Fibroblast of upper back skin (primary cell): ENCODE measurements at regions not wholly inside any gene's neighbourhood (a gene's known extent, or its start where the extent isn't known, plus 50 kb on each side); places are given as distances from the start of the nearest gene placed in this dataset.
"Not testable (repeated sequence)": the region's sequence is repeated elsewhere in the genome, so short reads cannot be mapped to it uniquely, and the experiment has no call there.

ENCODE experiments used
- DNase-seq: peaks from one replicate; pipeline ENCODE4 v3.0.0-alpha.2; 2013

DNA sequence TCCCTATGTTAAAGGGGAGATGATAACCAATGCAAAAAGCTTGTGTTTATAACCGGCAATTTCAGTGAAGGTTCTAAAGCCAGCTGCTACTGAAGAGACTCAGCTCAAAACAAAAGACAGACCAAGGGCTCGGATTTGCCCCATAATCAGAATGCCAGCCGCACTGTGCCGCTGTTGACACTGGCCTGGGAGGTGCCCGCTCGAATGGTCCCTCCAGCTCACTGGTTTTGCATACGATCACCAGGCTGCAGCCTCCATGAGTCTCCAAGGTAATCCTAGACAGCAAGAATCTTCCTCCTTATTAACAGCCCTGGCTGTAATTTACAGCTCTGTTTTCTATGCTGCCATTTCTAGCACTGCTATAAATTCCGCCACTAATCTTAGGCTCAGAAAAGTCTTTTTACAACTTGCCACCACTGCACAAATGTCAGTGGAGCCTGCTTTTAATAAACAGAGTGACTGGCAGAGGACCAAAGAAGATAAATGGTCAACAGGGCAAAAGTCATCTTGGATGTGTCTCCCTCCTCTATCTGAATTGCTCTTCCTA is 155.7 kb upstream of the SH3BP4 start:
- DNase-seq: no peak

- no peak for DNase-seq
These were observed 156.4 kb upstream of the SH3BP4 start for GRCh38 chr2:234795272-234795920.

- DNase-seq: no peak
These were observed 157.0 kb upstream of the SH3BP4 start for GRCh38 chr2:234794866-234795265.

- DNase-seq: peak; percentile 36
These were observed 158.5 kb upstream of the SH3BP4 start for GRCh38 chr2:234793212-234793785.

DNA sequence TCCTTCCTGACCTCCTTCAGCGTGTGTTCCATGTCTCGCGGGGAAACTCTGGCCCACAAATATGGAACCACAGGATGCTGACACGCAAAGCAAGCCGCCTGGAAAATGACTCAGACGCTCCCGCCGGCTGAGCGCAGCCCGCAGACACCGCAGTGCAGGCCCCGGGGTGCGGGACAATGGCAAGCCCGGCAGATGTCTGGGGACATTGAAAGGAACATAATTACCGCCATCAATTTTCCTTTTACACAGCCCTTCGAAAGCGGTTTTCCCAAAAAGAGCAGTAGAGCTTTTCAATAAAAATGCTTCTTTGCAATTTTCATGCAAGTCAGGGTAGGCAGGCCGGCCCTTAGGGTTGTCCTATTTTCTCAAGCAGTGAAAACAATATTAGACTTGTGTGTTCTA is 159.2 kb upstream of the SH3BP4 start:
- DNase-seq: peak; percentile 88

- not testable (repeated sequence) for DNase-seq
These were observed 159.7 kb upstream of the SH3BP4 start for GRCh38 chr2:234792096-234792495.

- DNase-seq: no peak
These were observed 161.4 kb upstream of the SH3BP4 start for GRCh38 chr2:234790380-234790779.

GRCh38 chr2:234789556-234790325 is 162.1 kb upstream of the SH3BP4 start:
- no peak for DNase-seq

DNA sequence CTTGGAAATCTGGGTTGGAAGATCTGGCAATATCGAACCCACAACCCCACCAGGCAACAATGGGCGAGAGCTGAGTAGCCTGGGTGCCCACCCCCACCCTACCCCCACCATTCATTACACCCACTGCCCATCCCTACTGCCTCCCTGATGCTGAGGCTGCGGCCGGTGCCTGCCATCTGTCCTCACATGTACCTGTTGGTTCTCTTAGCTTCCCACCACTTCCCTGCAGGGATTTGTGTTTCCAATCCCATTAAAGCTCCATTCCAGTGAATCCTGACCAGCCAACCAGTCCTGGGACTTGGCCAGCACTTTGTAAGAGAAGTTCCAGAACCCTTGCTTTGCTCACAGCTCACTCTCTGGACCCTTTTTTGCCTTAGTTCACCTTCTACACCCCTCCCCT is 163.0 kb upstream of the SH3BP4 start:
- no peak for DNase-seq

- DNase-seq: no peak
These were observed 163.4 kb upstream of the SH3BP4 start for GRCh38 chr2:234788381-234788780.

GRCh38 chr2:234787114-234787513 is 164.7 kb upstream of the SH3BP4 start:
- no peak for DNase-seq

DNA sequence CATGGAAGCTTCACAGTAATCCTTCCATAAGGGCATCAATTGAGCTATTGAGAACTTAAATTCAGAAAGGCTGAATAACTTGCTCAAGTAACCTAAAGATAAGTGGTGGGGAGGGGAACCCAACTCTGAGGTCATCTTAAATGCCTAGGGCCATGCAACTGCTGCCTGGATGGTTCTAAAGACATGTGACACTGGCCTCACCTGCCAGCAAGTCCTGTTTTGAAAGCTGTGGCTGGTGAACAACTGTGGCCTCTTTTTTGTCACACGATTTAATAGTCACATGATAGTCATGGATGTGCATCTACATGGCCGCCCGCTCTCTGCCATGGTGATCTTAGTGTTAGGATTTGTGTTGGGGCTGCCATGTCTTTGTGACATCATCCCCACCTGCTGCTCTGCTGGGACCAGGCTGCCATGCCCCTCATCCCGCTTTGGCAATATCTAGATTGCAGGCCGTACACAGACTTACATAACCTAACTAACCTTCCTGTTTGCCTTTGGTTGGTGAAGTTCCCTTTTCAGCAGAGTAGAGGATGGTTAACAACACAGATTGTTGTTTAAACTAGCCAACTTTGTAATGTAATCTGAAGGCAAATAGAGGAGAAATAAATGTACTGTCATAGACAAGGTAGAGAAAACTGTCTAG is 177.9 kb upstream of the SH3BP4 start:
- DNase-seq: no peak

DNA sequence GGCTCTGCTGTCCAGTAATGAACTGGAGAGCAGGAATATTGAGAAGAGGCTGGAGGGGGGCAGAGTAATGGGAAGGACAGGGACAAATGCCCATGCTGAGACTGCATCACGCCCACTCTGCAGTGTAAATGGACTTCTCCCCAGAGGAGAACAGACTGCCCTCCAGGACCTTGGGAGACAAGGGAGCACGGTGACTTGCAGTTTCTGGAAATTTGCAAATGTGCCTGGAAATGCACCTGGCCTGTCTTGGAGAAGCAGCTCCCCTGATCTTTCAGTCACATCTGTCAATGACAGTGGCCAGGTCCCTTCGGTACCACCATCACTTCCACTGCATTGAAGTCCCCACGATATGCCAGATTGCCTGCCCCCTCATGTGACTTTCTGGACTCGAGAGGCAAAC is 178.7 kb upstream of the SH3BP4 start:
- DNase-seq: no peak

- no peak for DNase-seq
These were observed 179.1 kb upstream of the SH3BP4 start for GRCh38 chr2:234772733-234773060.

- DNase-seq: peak; percentile 80
These were observed 179.7 kb upstream of the SH3BP4 start for GRCh38 chr2:234771980-234772732.

DNA sequence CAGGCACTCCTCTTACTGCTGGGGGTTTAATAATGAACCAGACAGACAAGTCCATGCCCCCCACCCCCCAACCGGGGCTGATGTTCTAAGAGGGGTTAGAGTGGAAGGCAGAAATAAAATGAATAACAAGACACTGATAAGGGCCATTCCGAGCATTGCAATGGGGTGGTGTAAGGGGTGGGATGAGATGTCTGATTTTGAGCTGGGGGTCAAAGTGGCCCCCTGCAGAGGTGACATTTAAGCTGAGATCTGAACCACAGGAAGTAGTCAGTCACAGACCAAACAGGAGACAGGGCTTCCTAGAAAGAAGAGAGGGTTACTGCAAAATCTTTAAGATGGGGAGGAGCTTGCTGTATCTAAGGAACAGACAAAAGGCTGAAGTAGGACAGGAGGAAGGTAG is 180.6 kb upstream of the SH3BP4 start:
- DNase-seq: peak; percentile 31

DNA sequence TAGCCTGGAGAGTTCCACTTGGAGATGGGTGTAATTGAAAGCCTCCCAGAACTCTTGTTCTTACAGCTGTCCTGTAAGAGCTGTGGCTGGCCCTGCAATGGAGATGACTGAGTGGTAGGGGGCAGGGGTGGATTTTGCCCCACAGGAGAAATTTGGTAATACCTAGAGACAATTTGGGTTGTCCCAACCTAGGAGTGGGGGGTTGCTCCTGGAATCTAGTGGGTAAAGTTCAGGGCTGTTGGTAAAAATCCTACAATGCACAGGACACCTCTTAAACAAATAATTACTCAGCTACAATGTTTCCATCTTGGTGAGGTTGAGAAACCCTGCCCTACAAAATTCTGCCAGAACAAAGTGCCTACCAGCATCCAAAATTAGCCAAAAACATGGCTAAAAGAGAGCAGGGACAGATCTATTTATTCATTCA is 181.1 kb upstream of the SH3BP4 start:
- no peak for DNase-seq

GRCh38 chr2:234770031-234770506 is 181.7 kb upstream of the SH3BP4 start:
- DNase-seq: peak; percentile 61

DNA sequence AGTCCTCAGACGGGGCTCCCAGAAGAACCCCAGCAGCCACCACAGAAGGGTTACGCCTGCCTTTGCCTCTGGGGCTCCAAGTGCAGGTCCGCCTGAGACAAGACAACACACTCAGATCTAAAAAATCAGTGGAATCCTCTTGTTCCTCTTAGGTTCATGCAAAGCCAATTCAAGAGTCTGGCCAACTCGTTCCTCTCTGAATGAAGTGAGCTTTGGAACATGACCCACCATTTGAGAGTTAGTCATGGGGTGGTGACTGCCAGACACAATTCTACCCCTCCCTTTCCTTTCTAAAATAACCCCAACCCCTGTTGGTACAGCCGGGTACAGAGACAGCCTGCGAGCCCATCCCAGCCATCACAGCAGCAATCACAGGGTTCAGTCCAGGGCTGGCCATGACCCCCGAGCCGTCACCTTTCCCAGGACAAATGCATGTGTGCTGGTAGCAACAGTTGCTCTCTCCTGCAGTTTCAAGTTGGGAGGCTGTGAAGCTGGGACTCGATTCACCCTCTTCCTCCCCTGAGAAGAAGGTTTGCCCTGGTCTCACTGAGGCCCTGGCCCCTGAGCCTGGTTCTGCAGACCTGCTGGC is 183.1 kb upstream of the SH3BP4 start:
- DNase-seq: peak; percentile 52

- no peak for DNase-seq
These were observed 186.5 kb upstream of the SH3BP4 start for GRCh38 chr2:234765279-234765678.

DNA sequence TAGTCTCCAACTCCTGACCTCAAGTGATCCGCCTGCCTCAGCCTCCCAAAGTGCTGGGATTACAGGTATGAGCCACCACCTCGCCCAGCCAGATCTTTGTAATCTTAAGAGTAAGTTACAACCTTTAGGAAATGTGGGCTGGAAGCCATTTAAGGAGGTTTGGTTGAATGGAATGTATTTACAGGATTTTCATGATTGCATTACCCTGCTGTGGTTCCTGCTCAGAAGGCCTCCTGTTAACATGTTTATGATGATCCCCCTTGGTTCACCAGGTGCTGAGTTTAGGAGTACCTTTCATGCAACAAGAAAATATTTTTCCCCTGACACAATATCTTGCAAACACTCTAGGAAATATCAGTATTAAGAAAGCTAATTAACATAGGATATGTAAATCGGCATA is 187.4 kb upstream of the SH3BP4 start:
- peak; percentile 42 for DNase-seq
